ENCODE measurements at regions not wholly inside any gene's neighbourhood (a gene's known extent, or its start where the extent isn't known, plus 50 kb on each side); places are given as distances from the start of the nearest gene placed in this dataset.

GRCh38 chr6:40106840-40107239, 172.6 kb upstream of the MOCS1 start:
- no peak for TF ChIP-seq EZH2 (IDR thresholded peaks at IDR 0.05; ENCODE audit: borderline replicate concordance, low read depth, low read length, poor library complexity, severe bottlenecking)
- TF ChIP-seq CTCF (conservative IDR thresholded peaks at IDR 0.05; ENCODE audit: low read depth, low read length), result no peak
- Histone ChIP-seq H3K4me3 (ENCODE audit: low read depth, low read length, poor library complexity, severe bottlenecking) (no peak overlapping the region), H3K9me3 (ENCODE audit: low read depth, low read length, poor library complexity, severe bottlenecking) (no peaks in the 10 kb centered on the region), H3K36me3 (ENCODE audit: insufficient read depth, low read length, poor library complexity, severe bottlenecking) (no peaks in the 10 kb centered on the region), H3K27ac (ENCODE audit: low read depth, low read length, poor library complexity, severe bottlenecking) (no peak overlapping the region), H3K27me3 (replicated peaks; ENCODE audit: insufficient read depth, low read depth, low read length, poor library complexity) (peaks cover 5% of the 10 kb centered on the region), H3K4me1 (ENCODE audit: insufficient read depth, low read length, poor library complexity, severe bottlenecking) (no peaks in the 10 kb centered on the region)
- CTCF ChIA-PET, result no interaction called here
- no TSS peak for BruUV-seq (replicated peaks)
- no peak for DNase-seq (ENCODE audit: low spot score)
- POLR2A ChIA-PET (ENCODE audit: low non-redundant PET), result no interaction called here
- intact Hi-C loops (cut with micrococcal nuclease; ENCODE audit: unreplicated experiment), result no loop called here

- Histone ChIP-seq H3K27ac (ENCODE audit: low read depth, low read length, poor library complexity, severe bottlenecking) (no peak overlapping the region), H3K36me3 (ENCODE audit: insufficient read depth, low read length, poor library complexity, severe bottlenecking) (no peaks in the 10 kb centered on the region), H3K27me3 (replicated peaks; ENCODE audit: insufficient read depth, low read depth, low read length, poor library complexity) (peaks cover 13% of the 10 kb centered on the region), H3K9me3 (ENCODE audit: low read depth, low read length, poor library complexity, severe bottlenecking) (no peaks in the 10 kb centered on the region), H3K4me1 (ENCODE audit: insufficient read depth, low read length, poor library complexity, severe bottlenecking) (no peaks in the 10 kb centered on the region), H3K4me3 (ENCODE audit: low read depth, low read length, poor library complexity, severe bottlenecking) (no peak overlapping the region)
- intact Hi-C loops (cut with micrococcal nuclease; ENCODE audit: unreplicated experiment), result no loop called here
- CTCF ChIA-PET, result no interaction called here
- POLR2A ChIA-PET (ENCODE audit: low non-redundant PET), result no interaction called here
- no peak for TF ChIP-seq CTCF (conservative IDR thresholded peaks at IDR 0.05; ENCODE audit: low read depth, low read length)
- no peak for TF ChIP-seq EZH2 (IDR thresholded peaks at IDR 0.05; ENCODE audit: borderline replicate concordance, low read depth, low read length, poor library complexity, severe bottlenecking)
- BruUV-seq (replicated peaks), result no TSS peak
- no peak for DNase-seq (ENCODE audit: low spot score)
Observed at GRCh38 chr6:40098774-40099173, 164.5 kb upstream of the MOCS1 start.

- H3K27ac ChIP-seq (ENCODE audit: low read depth, low read length, poor library complexity, severe bottlenecking), result no peak overlapping the region
- H3K4me1 ChIP-seq (ENCODE audit: insufficient read depth, low read length, poor library complexity, severe bottlenecking), result no peaks in the 10 kb centered on the region
- H3K36me3 ChIP-seq (ENCODE audit: insufficient read depth, low read length, poor library complexity, severe bottlenecking), result no peaks in the 10 kb centered on the region
- no TSS peak for BruUV-seq (replicated peaks)
- CTCF ChIA-PET, result no interaction called here
- H3K9me3 ChIP-seq (ENCODE audit: low read depth, low read length, poor library complexity, severe bottlenecking), result no peaks in the 10 kb centered on the region
- H3K27me3 ChIP-seq (replicated peaks; ENCODE audit: insufficient read depth, low read depth, low read length, poor library complexity), result peaks cover 13% of the 10 kb centered on the region
- H3K4me3 ChIP-seq (ENCODE audit: low read depth, low read length, poor library complexity, severe bottlenecking), result no peak overlapping the region
- no peak for DNase-seq (ENCODE audit: low spot score)
- no peak for TF ChIP-seq EZH2 (IDR thresholded peaks at IDR 0.05; ENCODE audit: borderline replicate concordance, low read depth, low read length, poor library complexity, severe bottlenecking)
- no peak for TF ChIP-seq CTCF (conservative IDR thresholded peaks at IDR 0.05; ENCODE audit: low read depth, low read length)
- intact Hi-C loops (cut with micrococcal nuclease; ENCODE audit: unreplicated experiment), result no loop called here
- POLR2A ChIA-PET (ENCODE audit: low non-redundant PET), result no interaction called here
Observed at GRCh38 chr6:40097590-40097989, 163.3 kb upstream of the MOCS1 start.

Data from A673 (cell line).